Uterus (tissue), 3 donors: ENCODE measurements at regions not wholly inside any gene's neighbourhood (a gene's known extent, or its start where the extent isn't known, plus 50 kb on each side); places are given as distances from the start of the nearest gene placed in this dataset.

Source experiments
- DNase-seq, 2 donors: peaks; one replicate each; pipeline ENCODE4 v3.0.0-alpha.2; 2019 to 2020
- H3K27ac ChIP-seq, 2 donors: fragments of 200-600 bp; sonication (generic); 1 replicate in 1 of 2; 2 replicates in 1 of 2; pipeline ENCODE4 v1.5.1; 2016 to 2018
- H3K27me3 ChIP-seq, 2 donors: fragments of 200-600 bp; sonication (generic); one replicate each; pipeline ENCODE4 v1.5.1; 2018 to 2019; ENCODE audit warnings: control low read depth in 1 of 2
- H3K36me3 ChIP-seq, 2 donors: fragments of 200-600 bp; sonication (generic); one replicate each; pipeline ENCODE4 v1.5.1; 2019; ENCODE audit warnings: control low read depth in 1 of 2
- H3K4me1 ChIP-seq, 2 donors: fragments of 200-600 bp; sonication (generic); one replicate each; pipeline ENCODE4 v1.5.1; 2018 to 2019; ENCODE audit warnings: control low read depth in 1 of 2
- H3K4me3 ChIP-seq, 2 donors: fragments of 200-600 bp; sonication (generic); 1 replicate in 1 of 2; 2 replicates in 1 of 2; pipeline ENCODE4 v1.5.1; 2018 to 2019; ENCODE audit warnings: mild to moderate bottlenecking in 1 of 2
- H3K9me3 ChIP-seq, 2 donors: fragments of 200-600 bp; sonication (generic); one replicate each; pipeline ENCODE4 v1.5.1; 2019; ENCODE audit warnings: control low read depth in 1 of 2
- CTCF ChIP-seq, 4 experiments: fragments of 200-600 bp in 2 of 4; fragments of 450-650 bp in 2 of 4; sonication (generic) in 2 of 4; IDR thresholded peaks; one replicate each; pipeline ENCODE4 v1.5.1; 2016 to 2019; ENCODE audit warnings: antibody characterized with exemption in 4 of 4, mild to moderate bottlenecking in 2 of 4, moderate library complexity in 1 of 4
- POLR2A ChIP-seq, 2 donors: fragments of 450-650 bp; IDR thresholded peaks; one replicate each; pipeline ENCODE4 v1.6.1; 2016; ENCODE audit warnings: antibody characterized with exemption in 2 of 2, mild to moderate bottlenecking in 1 of 2, moderate library complexity in 1 of 2
- intact Hi-C: fragments of 100-400 bp; cut with DNase I; formaldehyde crosslinking; loops from one replicate; pipeline ENCODE4 v1.15.1; 2023; ENCODE audit warnings: low total_unique reads
- donor health status: DM: yes; HTN: yes; CAD: no.

GRCh38 chr10:33045421-33045820, 87.4 kb upstream of the ITGB1 start:
- no peaks in the 10 kb centered on the region for H3K4me1 ChIP-seq
- intact Hi-C loops = no loop called here
- no peak for DNase-seq
- TF ChIP-seq POLR2A (IDR thresholded peaks at IDR 0.05) (no peak), CTCF (IDR thresholded peaks at IDR 0.05) (no peak)
- no peaks in the 10 kb centered on the region for H3K36me3 ChIP-seq
- no peak overlapping the region for H3K4me3 ChIP-seq
- no peak overlapping the region for H3K27ac ChIP-seq
- H3K9me3 ChIP-seq = no peaks in the 10 kb centered on the region
- no peaks in the 10 kb centered on the region for H3K27me3 ChIP-seq

- H3K36me3 ChIP-seq = no peaks in the 10 kb centered on the region
- H3K9me3 ChIP-seq = no peaks in the 10 kb centered on the region
- TF ChIP-seq POLR2A (IDR thresholded peaks at IDR 0.05) (no peak), CTCF (IDR thresholded peaks at IDR 0.05) (no peak)
- no peaks in the 10 kb centered on the region for H3K27me3 ChIP-seq
- H3K4me3 ChIP-seq = no peak overlapping the region
- no peak for DNase-seq
- H3K4me1 ChIP-seq = no peaks in the 10 kb centered on the region
- intact Hi-C loops = no loop called here
- H3K27ac ChIP-seq = no peak overlapping the region
These were observed 84.5 kb upstream of the ITGB1 start for GRCh38 chr10:33042565-33042964.

- no peaks in the 10 kb centered on the region for H3K9me3 ChIP-seq
- H3K36me3 ChIP-seq = no peaks in the 10 kb centered on the region
- no peaks in the 10 kb centered on the region for H3K4me1 ChIP-seq
- DNase-seq = no peak
- H3K27ac ChIP-seq = no peak overlapping the region
- intact Hi-C loops = no loop called here
- TF ChIP-seq CTCF (IDR thresholded peaks at IDR 0.05) = no peak
- no peak for TF ChIP-seq POLR2A (IDR thresholded peaks at IDR 0.05)
- H3K27me3 ChIP-seq = no peaks in the 10 kb centered on the region
- H3K4me3 ChIP-seq = no peak overlapping the region
These were observed 83.9 kb upstream of the ITGB1 start for GRCh38 chr10:33041783-33042437.

GRCh38 chr10:33040436-33040835, 82.4 kb upstream of the ITGB1 start:
- Histone ChIP-seq H3K27me3 (no peaks in the 10 kb centered on the region), H3K27ac (no peak overlapping the region), H3K4me1 (no peaks in the 10 kb centered on the region), H3K36me3 (no peaks in the 10 kb centered on the region), H3K4me3 (no peak overlapping the region), H3K9me3 (no peaks in the 10 kb centered on the region)
- intact Hi-C loops = no loop called here
- DNase-seq = no peak
- no peak for TF ChIP-seq CTCF (IDR thresholded peaks at IDR 0.05)
- TF ChIP-seq POLR2A (IDR thresholded peaks at IDR 0.05) = no peak

GRCh38 chr10:33039181-33039580, 81.2 kb upstream of the ITGB1 start:
- Histone ChIP-seq H3K4me1 (no peaks in the 10 kb centered on the region), H3K27ac (no peak overlapping the region), H3K4me3 (no peak overlapping the region), H3K27me3 (no peaks in the 10 kb centered on the region), H3K36me3 (no peaks in the 10 kb centered on the region), H3K9me3 (no peaks in the 10 kb centered on the region)
- intact Hi-C loops = no loop called here
- no peak for DNase-seq
- no peak for TF ChIP-seq CTCF (IDR thresholded peaks at IDR 0.05)
- no peak for TF ChIP-seq POLR2A (IDR thresholded peaks at IDR 0.05)
